H9 (cell line): ENCODE measurements at regions not wholly inside any gene's neighbourhood (a gene's known extent, or its start where the extent isn't known, plus 50 kb on each side); places are given as distances from the start of the nearest gene placed in this dataset.

Source experiments
- DNase-seq: peaks from one replicate; pipeline ENCODE4 v3.0.0-alpha.2; 2017
- H2AFZ ChIP-seq: one replicate; pipeline ENCODE4 v1.6.1; 2013; ENCODE audit warnings: mild to moderate bottlenecking, low read length, control low read depth, moderate library complexity
- H2AK5ac ChIP-seq: 2 replicates; pipeline ENCODE4 v1.6.1; 2013; ENCODE audit warnings: low read length, control low read depth, mixed read lengths; ENCODE audit not compliant: insufficient read length
- H2BK120ac ChIP-seq: one replicate; pipeline ENCODE4 v1.6.1; 2013; ENCODE audit warnings: low read depth, mild to moderate bottlenecking, low read length, control low read depth, inconsistent platforms; ENCODE audit not compliant: poor library complexity, severe bottlenecking
- H2BK12ac ChIP-seq: 2 replicates; pipeline ENCODE4 v1.6.1; 2013; ENCODE audit warnings: low read length, control low read depth, mixed read lengths, low read depth; ENCODE audit not compliant: insufficient read length
- H2BK15ac ChIP-seq: 2 replicates; pipeline ENCODE4 v1.6.1; 2013; ENCODE audit warnings: low read depth, low read length, control low read depth
- H2BK20ac ChIP-seq: one replicate; pipeline ENCODE4 v1.6.1; 2013; ENCODE audit warnings: low read depth, mild to moderate bottlenecking, low read length, control low read depth, inconsistent platforms; ENCODE audit not compliant: poor library complexity, severe bottlenecking
- H2BK5ac ChIP-seq: 2 replicates; pipeline ENCODE4 v1.6.1; 2013; ENCODE audit warnings: low read length, control low read depth, mixed read lengths; ENCODE audit not compliant: insufficient read length
- H3K14ac ChIP-seq: 2 replicates; pipeline ENCODE4 v1.6.1; 2013; ENCODE audit warnings: low read length, control low read depth; ENCODE audit not compliant: insufficient read depth
- H3K18ac ChIP-seq: 2 replicates; pipeline ENCODE4 v1.6.1; 2013; ENCODE audit warnings: low read depth, mild to moderate bottlenecking, mixed read lengths, low read length, control low read depth; ENCODE audit not compliant: insufficient read length
- H3K23ac ChIP-seq: 2 replicates; pipeline ENCODE4 v1.6.1; 2013; ENCODE audit warnings: low read length, control low read depth, mixed read lengths, low read depth; ENCODE audit not compliant: insufficient read length
- H3K23me2 ChIP-seq: 2 replicates; pipeline ENCODE4 v1.6.1; 2013; ENCODE audit warnings: low read depth, mild to moderate bottlenecking, mixed read lengths, low read length, control low read depth; ENCODE audit not compliant: insufficient read length, poor library complexity, severe bottlenecking
- H3K27ac ChIP-seq: 2 replicates; pipeline ENCODE4 v1.5.1; 2013; ENCODE audit warnings: low read length, control low read depth, mixed read lengths, low read depth; ENCODE audit not compliant: insufficient read length
- H3K27me3 ChIP-seq: 2 replicates; pipeline ENCODE4 v1.6.1; 2013; ENCODE audit warnings: low read length, control low read depth, inconsistent platforms; ENCODE audit not compliant: insufficient read depth
- H3K4ac ChIP-seq: 2 replicates; pipeline ENCODE4 v1.6.1; 2013; ENCODE audit warnings: low read depth, mild to moderate bottlenecking, control low read depth, inconsistent platforms, low read length, moderate library complexity
- H3K4me1 ChIP-seq: 2 replicates; pipeline ENCODE4 v1.6.1; 2013; ENCODE audit warnings: low read length, control low read depth, inconsistent platforms; ENCODE audit not compliant: insufficient read depth
- H3K4me2 ChIP-seq: 2 replicates; pipeline ENCODE4 v1.6.1; 2013; ENCODE audit warnings: low read length, control low read depth, mixed read lengths; ENCODE audit not compliant: insufficient read length, insufficient read depth
- H3K56ac ChIP-seq: 2 replicates; pipeline ENCODE4 v1.6.1; 2013; ENCODE audit warnings: low read depth, mild to moderate bottlenecking, mixed read lengths, low read length, control low read depth; ENCODE audit not compliant: insufficient read length
- H3K79me1 ChIP-seq: 2 replicates; pipeline ENCODE4 v1.6.1; 2013; ENCODE audit warnings: low read depth, mild to moderate bottlenecking, moderate library complexity, low read length, control low read depth, inconsistent platforms; ENCODE audit not compliant: insufficient read depth, poor library complexity, severe bottlenecking
- H3K79me2 ChIP-seq: 2 replicates; pipeline ENCODE4 v1.6.1; 2013; ENCODE audit warnings: low read length, control low read depth, inconsistent platforms; ENCODE audit not compliant: insufficient read depth
- H3K9ac ChIP-seq: 2 replicates; pipeline ENCODE4 v1.6.1; 2013; ENCODE audit warnings: low read length, control low read depth, mixed read lengths; ENCODE audit not compliant: insufficient read length; ENCODE audit errors: extremely low read depth
- H3K9me3 ChIP-seq: one replicate; pipeline ENCODE4 v1.6.1; 2013; ENCODE audit warnings: low read depth, low read length, inconsistent platforms; ENCODE audit not compliant: control insufficient read depth
- H3T11ph ChIP-seq: one replicate; pipeline ENCODE4 v1.6.1; 2013; ENCODE audit warnings: mild to moderate bottlenecking, low read length, control low read depth, inconsistent platforms
- H4K20me1 ChIP-seq: one replicate; pipeline ENCODE4 v1.6.1; 2013; ENCODE audit not compliant: control insufficient read depth, insufficient read length, insufficient read depth
- H4K5ac ChIP-seq: 2 replicates; pipeline ENCODE4 v1.6.1; 2013; ENCODE audit warnings: low read depth, mild to moderate bottlenecking, mixed read lengths, low read length, control low read depth; ENCODE audit not compliant: insufficient read length
- H4K8ac ChIP-seq: replicated peaks from 2 replicates; pipeline ENCODE4 v1.6.1; 2013; ENCODE audit warnings: low read length, control low read depth, mixed read lengths, low read depth; ENCODE audit not compliant: insufficient read length
- H4K91ac ChIP-seq: 2 replicates; pipeline ENCODE4 v1.6.1; 2013; ENCODE audit warnings: low read depth, mild to moderate bottlenecking, moderate library complexity, mixed read lengths, low read length, control low read depth; ENCODE audit not compliant: insufficient read length
- H3K27ac Mint-ChIP-seq, 3 experiments: 2 replicates in 2 of 3; 3 replicates in 1 of 3; pipeline ENCODE4 v1.8.0; 2020 to 2021; ENCODE audit warnings: mixed read lengths in 3 of 3, mild to moderate bottlenecking in 1 of 3, moderate library complexity in 1 of 3
- H3K27me3 Mint-ChIP-seq: 2 replicates; pipeline ENCODE4 v1.8.0; 2021; ENCODE audit warnings: low read depth, mild to moderate bottlenecking, moderate library complexity, mixed read lengths
- H3K36me3 Mint-ChIP-seq, 3 experiments: 2 replicates in 2 of 3; 3 replicates in 1 of 3; pipeline ENCODE4 v1.8.0; 2020 to 2021; ENCODE audit warnings: low read depth in 3 of 3, mixed read lengths in 3 of 3; ENCODE audit not compliant: insufficient read depth in 1 of 3
- H3K4me1 Mint-ChIP-seq, 2 experiments: 2 replicates each; pipeline ENCODE4 v1.8.0; 2020; ENCODE audit warnings: mixed read lengths in 2 of 2
- H3K4me3 Mint-ChIP-seq, 2 experiments: 2 replicates in 1 of 2; 3 replicates in 1 of 2; pipeline ENCODE4 v1.8.0; 2020 to 2021; ENCODE audit warnings: mild to moderate bottlenecking in 2 of 2, mixed read lengths in 2 of 2, moderate library complexity in 1 of 2
- H3K9me3 Mint-ChIP-seq, 2 experiments: 2 replicates in 1 of 2; 3 replicates in 1 of 2; pipeline ENCODE4 v1.8.0; 2020; ENCODE audit warnings: mild to moderate bottlenecking in 2 of 2, mixed read lengths in 2 of 2, moderate library complexity in 1 of 2
- WGBS: extraction: QIAGEN DNeasy Blood & Tissue Kit; methylation state at CpG from one replicate; pipeline ENCODE4 v1.1.7; 2013; ENCODE audit warnings: missing lambda C conversion rate, low lambda C conversion rate, mixed read lengths; ENCODE audit not compliant: insufficient read length; ENCODE audit errors: extremely low coverage; 5-methylcytosine and 5-hydroxymethylcytosine counted together
- TF ChIP-seq, protein P1 (sequence below): fragments of 200-600 bp; sonication (generic); conservative IDR thresholded peaks from 3 replicates; pipeline ENCODE4 v1.8.0; 2021; ENCODE audit warnings: antibody characterized with exemption, mild to moderate bottlenecking

DNA sequence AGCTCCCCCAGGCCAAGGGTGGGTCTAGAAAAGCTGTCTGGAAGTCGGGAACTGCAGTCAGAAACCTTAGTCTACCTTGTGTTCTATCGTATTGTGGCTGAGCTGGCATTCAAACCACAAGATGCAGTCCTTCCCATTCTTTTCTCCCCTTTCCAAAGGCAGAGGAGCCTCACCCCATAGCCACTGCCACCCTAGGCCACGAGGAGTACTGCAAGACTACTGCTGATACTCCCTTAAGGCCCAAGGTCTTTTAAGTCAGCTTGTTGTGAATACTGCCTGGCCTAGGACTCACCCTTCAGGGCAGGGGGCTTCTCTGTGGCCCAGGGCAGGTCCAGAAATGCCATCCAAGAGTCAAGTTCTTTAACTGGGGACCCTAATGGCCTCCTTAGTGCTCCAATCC is 214.5 kb upstream of the CNTNAP2 start:
- Mint-ChIP-seq H3K36me3 (no peaks in the 10 kb centered on the region; a peak in 1 of 7 replicates), H3K27me3 (no peaks in the 10 kb centered on the region), H3K4me3 (no peak overlapping the region), H3K27ac (no peak overlapping the region), H3K9me3 (peaks cover 4 to 8% of the 10 kb centered on the region in 2 experiments; a peak in 3 of 5 replicates), H3K4me1 (peaks cover 5% of the 10 kb centered on the region in 2 experiments)
- no peak overlapping the region for H3K14ac ChIP-seq
- no peak overlapping the region for H2BK20ac ChIP-seq
- H3T11ph ChIP-seq = no peak overlapping the region
- no peak overlapping the region for H2BK5ac ChIP-seq
- H4K8ac ChIP-seq = no peak overlapping the region
- DNase-seq = peak; percentile 76
- H2BK12ac ChIP-seq = no peak overlapping the region
- H2AFZ ChIP-seq = no peak overlapping the region
- H2AK5ac ChIP-seq = no peak overlapping the region
- 0 out of 2 replicates have a peak overlapping the region, but pooled peaks have one; percentile 42 for H2BK15ac ChIP-seq
- no peak overlapping the region for H3K27ac ChIP-seq
- H3K23me2 ChIP-seq = no peaks in the 10 kb centered on the region
- H3K79me1 ChIP-seq = no peaks in the 10 kb centered on the region
- WGBS = no CpG with 5 or more reads among the region's 3 CpGs
- no peak overlapping the region for H3K4me2 ChIP-seq
- H3K4ac ChIP-seq = no peak overlapping the region
- no peaks in the 10 kb centered on the region for H4K20me1 ChIP-seq
- no peak overlapping the region for H4K91ac ChIP-seq
- H3K9me3 ChIP-seq = no peaks in the 10 kb centered on the region
- no peak overlapping the region for H3K23ac ChIP-seq
- no peaks in the 10 kb centered on the region for H3K4me1 ChIP-seq
- no peaks in the 10 kb centered on the region for H3K79me2 ChIP-seq
- TF ChIP-seq, protein P1, sequence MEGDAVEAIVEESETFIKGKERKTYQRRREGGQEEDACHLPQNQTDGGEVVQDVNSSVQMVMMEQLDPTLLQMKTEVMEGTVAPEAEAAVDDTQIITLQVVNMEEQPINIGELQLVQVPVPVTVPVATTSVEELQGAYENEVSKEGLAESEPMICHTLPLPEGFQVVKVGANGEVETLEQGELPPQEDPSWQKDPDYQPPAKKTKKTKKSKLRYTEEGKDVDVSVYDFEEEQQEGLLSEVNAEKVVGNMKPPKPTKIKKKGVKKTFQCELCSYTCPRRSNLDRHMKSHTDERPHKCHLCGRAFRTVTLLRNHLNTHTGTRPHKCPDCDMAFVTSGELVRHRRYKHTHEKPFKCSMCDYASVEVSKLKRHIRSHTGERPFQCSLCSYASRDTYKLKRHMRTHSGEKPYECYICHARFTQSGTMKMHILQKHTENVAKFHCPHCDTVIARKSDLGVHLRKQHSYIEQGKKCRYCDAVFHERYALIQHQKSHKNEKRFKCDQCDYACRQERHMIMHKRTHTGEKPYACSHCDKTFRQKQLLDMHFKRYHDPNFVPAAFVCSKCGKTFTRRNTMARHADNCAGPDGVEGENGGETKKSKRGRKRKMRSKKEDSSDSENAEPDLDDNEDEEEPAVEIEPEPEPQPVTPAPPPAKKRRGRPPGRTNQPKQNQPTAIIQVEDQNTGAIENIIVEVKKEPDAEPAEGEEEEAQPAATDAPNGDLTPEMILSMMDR = peak; percentile 54
- no peak overlapping the region for H3K18ac ChIP-seq
- no peak overlapping the region for H3K9ac ChIP-seq
- no peak overlapping the region for H2BK120ac ChIP-seq
- no peaks in the 10 kb centered on the region for H3K27me3 ChIP-seq
- no peak overlapping the region for H4K5ac ChIP-seq
- H3K56ac ChIP-seq = no peak overlapping the region
